Nephron progenitor cell (in vitro differentiated cells): ENCODE measurements at regions not wholly inside any gene's neighbourhood (a gene's known extent, or its start where the extent isn't known, plus 50 kb on each side); places are given as distances from the start of the nearest gene placed in this dataset.

Experiments used
- DNase-seq: peaks from one replicate; pipeline ENCODE4 v3.0.0; 2021
- H3K27ac Mint-ChIP-seq: 2 replicates; pipeline ENCODE4 v1.8.0; 2021; ENCODE audit warnings: mild to moderate bottlenecking, moderate library complexity, mixed read lengths
- H3K27me3 Mint-ChIP-seq: 2 replicates; pipeline ENCODE4 v1.8.0; 2021; ENCODE audit warnings: mild to moderate bottlenecking, low read depth, mixed read lengths; ENCODE audit not compliant: poor library complexity
- H3K36me3 Mint-ChIP-seq: 2 replicates; pipeline ENCODE4 v1.8.0; 2021; ENCODE audit warnings: low read depth, mixed read lengths
- H3K4me1 Mint-ChIP-seq: 2 replicates; pipeline ENCODE4 v1.8.0; 2021; ENCODE audit warnings: mixed read lengths
- H3K4me3 Mint-ChIP-seq: 2 replicates; pipeline ENCODE4 v1.8.0; 2021; ENCODE audit warnings: mild to moderate bottlenecking, moderate library complexity, mixed read lengths
- H3K9me3 Mint-ChIP-seq: 2 replicates; pipeline ENCODE4 v1.8.0; 2021; ENCODE audit warnings: mild to moderate bottlenecking, moderate library complexity, mixed read lengths
- CTCF ChIP-seq: fragments of 200-600 bp; sonication (generic); IDR thresholded peaks from 2 replicates; pipeline ENCODE4 v1.5.0; 2021; ENCODE audit warnings: antibody characterized with exemption

- no peak for DNase-seq
- H3K27me3 Mint-ChIP-seq: no peaks in the 10 kb centered on the region
- H3K27ac Mint-ChIP-seq: no peak overlapping the region
- no peak overlapping the region for H3K4me3 Mint-ChIP-seq
- TF ChIP-seq CTCF: no peak
- H3K36me3 Mint-ChIP-seq: peaks cover 44% of the 10 kb centered on the region
- no peaks in the 10 kb centered on the region for H3K9me3 Mint-ChIP-seq
- H3K4me1 Mint-ChIP-seq: peaks cover 6% of the 10 kb centered on the region
Observed at GRCh38 chr6:144809969-144810368, 524.8 kb downstream of the UTRN start.

GRCh38 chr6:144811140-144811539, 526.0 kb downstream of the UTRN start:
- no peaks in the 10 kb centered on the region for H3K9me3 Mint-ChIP-seq
- H3K36me3 Mint-ChIP-seq: peaks cover 56% of the 10 kb centered on the region
- H3K27ac Mint-ChIP-seq: no peak overlapping the region
- no peaks in the 10 kb centered on the region for H3K27me3 Mint-ChIP-seq
- TF ChIP-seq CTCF: no peak
- no peaks in the 10 kb centered on the region for H3K4me1 Mint-ChIP-seq
- DNase-seq: no peak
- no peak overlapping the region for H3K4me3 Mint-ChIP-seq

- Mint-ChIP-seq H3K4me1 (no peaks in the 10 kb centered on the region), H3K9me3 (no peaks in the 10 kb centered on the region), H3K27ac (no peak overlapping the region), H3K4me3 (no peak overlapping the region), H3K36me3 (peaks cover 38% of the 10 kb centered on the region), H3K27me3 (no peaks in the 10 kb centered on the region)
- no peak for TF ChIP-seq CTCF
- no peak for DNase-seq
Observed at GRCh38 chr6:144816936-144817335, 531.8 kb downstream of the UTRN start.

GRCh38 chr6:144820270-144820669, 535.1 kb downstream of the UTRN start:
- Mint-ChIP-seq H3K36me3 (peaks cover 14% of the 10 kb centered on the region), H3K4me3 (no peak overlapping the region), H3K27ac (no peak overlapping the region), H3K9me3 (no peaks in the 10 kb centered on the region), H3K27me3 (no peaks in the 10 kb centered on the region), H3K4me1 (peaks cover 14% of the 10 kb centered on the region)
- no peak for DNase-seq
- no peak for TF ChIP-seq CTCF

GRCh38 chr6:144823131-144823530, 538.0 kb downstream of the UTRN start:
- Mint-ChIP-seq H3K27ac (peak overlapping the region; percentile 52), H3K4me3 (no peak overlapping the region), H3K9me3 (no peaks in the 10 kb centered on the region), H3K4me1 (peaks cover 14% of the 10 kb centered on the region), H3K36me3 (peaks cover 15% of the 10 kb centered on the region), H3K27me3 (no peaks in the 10 kb centered on the region)
- TF ChIP-seq CTCF: no peak
- DNase-seq: no peak

GRCh38 chr6:144824018-144824417, 538.9 kb downstream of the UTRN start:
- no peak overlapping the region for H3K4me3 Mint-ChIP-seq
- H3K27me3 Mint-ChIP-seq: no peaks in the 10 kb centered on the region
- H3K9me3 Mint-ChIP-seq: no peaks in the 10 kb centered on the region
- H3K4me1 Mint-ChIP-seq: peaks cover 14% of the 10 kb centered on the region
- H3K36me3 Mint-ChIP-seq: peaks cover 18% of the 10 kb centered on the region
- no peak for DNase-seq
- H3K27ac Mint-ChIP-seq: peak overlapping the region; percentile 8
- TF ChIP-seq CTCF: no peak
